HG02870 (cell line): ENCODE measurements at regions not wholly inside any gene's neighbourhood (a gene's known extent, or its start where the extent isn't known, plus 50 kb on each side); places are given as distances from the start of the nearest gene placed in this dataset.
"Not testable (repeated sequence)": the region's sequence is repeated elsewhere in the genome, so short reads cannot be mapped to it uniquely, and the experiment has no call there.

ENCODE experiments used
- ATAC-seq: cut with Tn5 transposase; IDR thresholded peaks from one replicate; pipeline ENCODE4 v1.9.1; 2021; ENCODE audit warnings: mild to moderate bottlenecking, moderate library complexity; ENCODE audit not compliant: unreplicated experiment

- ATAC-seq: no peak
Observed at GRCh38 chr3:177687291-177687690, 490.0 kb upstream of the TBL1XR1 start.

GRCh38 chr3:177688152-177688551 lies 490.9 kb upstream of the TBL1XR1 start:
- ATAC-seq: no peak

GRCh38 chr3:177689077-177689476 lies 491.8 kb upstream of the TBL1XR1 start:
- no peak for ATAC-seq

GRCh38 chr3:177689869-177690268 lies 492.6 kb upstream of the TBL1XR1 start:
- ATAC-seq: no peak

- ATAC-seq: no peak
Observed at GRCh38 chr3:177690306-177690705, 493.0 kb upstream of the TBL1XR1 start.

DNA sequence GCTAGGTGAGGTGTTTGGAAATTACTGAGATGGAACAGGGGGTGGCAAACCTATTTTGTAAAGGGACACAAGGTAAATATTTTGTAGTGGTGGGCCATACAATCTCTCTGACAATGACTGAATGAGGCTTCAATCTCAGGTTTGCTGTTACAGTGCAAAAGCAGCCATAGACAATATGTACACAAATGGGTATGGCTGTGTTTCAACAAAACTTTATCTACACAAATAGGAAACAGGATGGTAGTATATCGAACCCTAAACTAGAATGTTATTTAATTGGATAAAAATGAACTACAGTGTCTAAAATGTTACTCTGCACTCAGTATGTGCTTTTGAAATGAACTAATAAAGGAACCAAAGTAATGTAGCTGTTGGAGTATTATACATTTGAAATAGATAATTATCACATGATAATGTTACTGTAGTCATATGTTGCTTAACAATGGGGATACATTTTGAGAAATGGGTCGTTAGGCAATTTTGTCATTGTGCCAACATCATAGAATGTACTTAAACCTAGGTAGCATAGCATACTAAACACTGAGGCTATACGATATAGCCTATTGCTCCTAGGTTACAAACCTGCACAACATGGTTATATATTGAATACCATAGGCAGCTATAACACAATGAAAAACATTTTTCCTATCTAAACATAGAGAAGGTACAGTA lies 495.2 kb upstream of the TBL1XR1 start:
- ATAC-seq: no peak

DNA sequence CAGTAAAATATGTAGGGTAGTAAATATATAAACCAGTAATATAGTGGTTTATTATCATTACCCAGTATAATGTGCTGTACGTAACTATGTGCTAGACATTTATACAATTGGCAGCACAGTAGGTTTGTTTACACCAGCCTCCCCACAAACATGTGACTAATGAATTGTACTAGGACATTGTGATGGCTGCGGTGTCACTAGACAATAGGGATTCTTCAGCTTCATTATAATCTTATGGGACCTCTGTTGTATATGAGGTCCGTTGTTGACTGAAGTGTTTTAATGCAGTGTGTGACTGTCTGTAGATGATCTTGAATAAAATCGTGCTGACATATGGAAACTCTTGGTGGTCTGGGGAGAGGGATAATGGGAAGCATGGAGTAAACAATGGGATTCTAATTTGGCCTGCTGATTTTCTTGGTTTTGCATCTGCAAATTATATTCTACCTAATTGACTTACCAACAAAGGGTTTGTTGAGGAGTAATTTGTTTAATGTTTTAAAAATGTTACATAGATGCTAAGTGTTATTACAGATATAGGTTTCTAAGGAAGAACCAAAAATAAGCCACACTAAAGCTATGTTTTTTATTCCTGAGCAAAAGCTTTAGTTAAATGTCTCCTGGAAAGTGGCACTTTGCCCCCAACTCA lies 496.5 kb upstream of the TBL1XR1 start:
- ATAC-seq: no peak

GRCh38 chr3:177694316-177694715 lies 497.0 kb upstream of the TBL1XR1 start:
- no peak for ATAC-seq

DNA sequence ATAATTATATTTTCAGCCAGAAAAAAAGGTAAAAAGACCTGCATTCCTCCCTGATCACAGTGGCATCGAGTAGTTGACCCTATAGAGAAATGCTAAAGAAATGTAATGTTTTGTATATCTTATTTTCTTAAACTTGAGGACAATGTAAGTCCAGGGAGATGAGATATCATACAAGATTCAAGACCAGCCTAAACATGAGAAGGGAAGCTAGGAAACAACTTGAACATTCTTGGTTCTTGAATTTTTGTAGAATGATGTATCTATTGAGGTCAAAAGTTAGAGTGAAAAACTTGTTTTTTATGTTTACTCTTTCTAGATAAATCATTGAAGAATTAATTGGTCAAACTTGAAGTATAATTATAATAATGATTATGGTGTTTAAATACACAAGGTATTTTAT lies 497.7 kb upstream of the TBL1XR1 start:
- no peak for ATAC-seq

DNA sequence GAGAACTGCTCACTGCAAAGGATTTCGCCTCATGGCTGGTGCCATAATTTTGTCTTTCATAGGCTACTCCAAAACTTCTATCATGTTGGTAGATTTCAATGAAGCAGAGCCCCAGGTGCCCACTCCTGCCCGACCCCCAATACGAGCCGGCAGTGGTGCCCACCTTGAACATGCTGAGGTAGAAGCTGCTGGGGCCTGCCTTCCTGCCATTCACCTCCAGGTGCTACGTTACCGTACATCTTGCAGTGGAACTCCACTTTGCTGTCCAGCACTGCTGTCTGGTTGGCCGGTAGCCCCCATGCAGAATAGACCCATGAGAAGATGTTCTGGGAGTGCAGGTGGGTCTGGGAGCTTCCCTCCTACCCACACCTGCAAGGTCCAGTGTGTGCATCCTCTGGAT lies 502.8 kb upstream of the TBL1XR1 start:
- no peak for ATAC-seq

DNA sequence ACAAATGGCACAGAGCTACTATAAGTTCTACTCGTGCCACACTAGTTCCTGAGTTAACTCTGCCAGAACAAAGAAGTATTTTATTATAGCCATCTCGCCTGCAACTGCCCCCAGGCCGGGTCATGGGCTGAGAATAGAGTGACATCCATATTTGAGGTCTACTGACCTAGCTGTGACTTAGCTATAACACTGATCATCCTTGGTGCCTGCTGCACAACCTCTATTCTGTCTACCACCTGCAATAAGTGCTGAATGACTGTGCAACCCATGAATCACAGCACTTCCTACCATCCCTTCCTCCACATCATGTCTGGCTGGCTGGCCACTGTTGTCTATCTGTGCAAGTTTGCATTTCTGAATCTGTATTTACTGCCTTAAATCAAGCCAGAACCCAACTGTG lies 506.5 kb upstream of the TBL1XR1 start:
- ATAC-seq: no peak

DNA sequence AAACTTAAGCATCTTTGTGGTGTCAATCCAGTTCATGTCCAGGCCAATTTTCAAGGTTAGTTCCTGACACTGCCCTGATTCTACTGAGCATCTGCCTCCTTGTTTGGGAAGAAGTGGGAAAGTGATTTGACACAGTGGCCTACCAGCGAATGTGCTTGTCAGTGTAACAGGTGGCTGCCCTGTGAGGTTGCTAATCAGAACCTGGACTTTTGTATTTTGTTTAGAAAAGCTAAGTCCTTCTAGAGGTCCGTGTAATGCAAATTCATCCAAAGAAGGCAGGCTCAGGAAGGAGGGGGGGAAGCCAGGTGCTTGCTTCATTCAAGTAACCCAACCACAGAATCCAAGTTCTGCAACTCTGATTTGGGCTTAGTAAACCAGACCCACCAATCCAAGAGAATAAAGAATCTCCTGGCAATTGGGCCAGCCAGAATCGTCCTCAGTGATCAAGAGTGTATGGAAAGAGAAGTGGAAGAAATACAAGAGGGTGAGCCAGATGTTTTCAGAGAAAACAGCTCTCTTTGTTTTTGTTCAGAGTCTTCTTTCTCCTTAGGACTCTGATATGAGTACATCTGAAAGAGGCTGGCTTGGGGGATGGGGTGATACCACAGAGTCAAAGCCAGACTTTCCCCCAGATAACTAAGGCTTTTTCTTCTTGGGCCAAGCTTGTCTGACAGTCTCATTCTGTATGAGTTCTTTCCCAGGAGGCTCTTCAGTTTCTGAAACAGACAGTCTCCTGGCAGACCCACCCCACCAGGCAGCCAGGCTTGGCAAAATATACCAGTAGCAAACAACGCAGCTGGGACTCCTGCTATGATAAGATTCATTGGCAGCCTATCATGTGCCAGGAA lies 508.9 kb upstream of the TBL1XR1 start:
- ATAC-seq: no peak

DNA sequence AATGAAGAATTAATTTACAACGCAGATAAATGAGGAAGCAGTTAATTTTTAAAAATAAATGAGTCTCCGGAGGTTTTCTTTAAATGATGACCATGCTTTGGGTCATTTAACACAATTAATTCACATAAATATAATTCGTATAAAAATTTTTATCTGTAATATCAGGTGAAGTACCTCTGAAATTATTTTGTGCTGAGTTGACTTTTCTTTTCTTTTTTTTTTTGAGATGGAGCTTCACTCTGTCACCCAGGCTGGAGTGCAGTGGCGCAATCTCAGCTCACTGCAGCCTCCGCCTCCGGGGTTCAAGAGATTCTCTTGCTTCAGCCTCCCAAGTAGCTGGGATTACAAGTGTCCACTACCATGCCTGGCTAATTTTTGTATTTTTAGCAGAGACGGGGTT lies 512.2 kb upstream of the TBL1XR1 start:
- ATAC-seq: not testable (repeated sequence)

DNA sequence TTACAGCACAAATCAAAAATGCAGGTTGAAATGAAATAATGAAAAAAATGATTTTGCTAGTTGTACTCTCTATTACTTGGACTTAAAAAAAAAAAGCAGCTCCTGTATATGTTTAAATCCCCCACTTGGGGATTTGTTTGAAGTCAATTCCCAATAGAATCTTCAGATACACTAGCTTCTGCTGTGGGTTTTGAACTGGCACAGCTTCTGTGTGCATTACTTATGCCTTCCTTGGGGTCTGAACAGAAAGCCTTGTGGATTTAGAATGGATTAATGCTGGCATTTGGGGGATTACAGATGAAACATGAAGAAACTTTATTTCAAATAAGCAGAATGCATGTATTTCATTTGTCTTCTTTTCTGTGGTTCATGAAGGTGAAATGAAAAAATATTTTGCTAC lies 513.2 kb upstream of the TBL1XR1 start:
- no peak for ATAC-seq

- ATAC-seq: no peak
Observed at GRCh38 chr3:177711637-177712036, 514.4 kb upstream of the TBL1XR1 start.

GRCh38 chr3:177713928-177714900 lies 516.9 kb upstream of the TBL1XR1 start:
- ATAC-seq: no peak

DNA sequence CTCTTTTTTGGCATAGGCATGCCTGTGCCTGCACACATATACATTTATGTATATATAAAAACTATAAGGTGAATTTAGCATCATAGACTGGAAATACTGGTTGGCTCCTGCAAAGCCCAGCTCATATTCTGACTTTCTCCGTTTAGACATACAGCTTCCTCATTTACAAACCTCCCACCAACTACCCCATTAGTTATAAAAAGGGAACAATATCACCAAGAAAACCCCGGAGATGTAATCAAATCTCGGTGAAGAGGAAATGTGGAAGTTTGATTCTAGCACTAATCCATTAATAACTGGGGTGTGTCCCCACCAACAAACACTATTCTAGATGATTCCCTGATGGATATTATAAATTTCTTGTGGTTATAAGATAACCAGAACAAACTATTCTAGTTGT lies 517.7 kb upstream of the TBL1XR1 start:
- ATAC-seq: no peak

- ATAC-seq: no peak
Observed at GRCh38 chr3:177715980-177716379, 518.7 kb upstream of the TBL1XR1 start.

DNA sequence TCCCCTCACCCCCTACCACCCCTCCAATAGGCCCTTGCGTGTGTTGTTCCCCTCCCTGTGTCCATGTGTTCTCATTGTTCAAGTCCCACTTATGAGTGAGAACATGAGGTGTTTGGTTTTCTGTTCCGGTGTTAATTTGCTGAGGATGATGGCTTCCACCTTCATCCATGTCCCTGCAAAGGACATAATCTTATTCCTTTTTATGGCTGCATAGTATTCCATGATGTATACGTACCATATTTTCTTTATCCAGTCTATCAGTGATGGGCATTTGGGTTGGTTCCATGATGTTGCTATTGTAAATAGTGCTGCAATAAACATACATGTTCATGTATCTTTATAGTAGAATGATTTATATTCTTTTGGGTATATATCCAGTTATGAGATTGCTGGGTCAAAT lies 523.6 kb upstream of the TBL1XR1 start:
- ATAC-seq: not testable (repeated sequence)

GRCh38 chr3:177721864-177722785 lies 524.8 kb upstream of the TBL1XR1 start:
- no peak for ATAC-seq
